HepG2 (cell line): ENCODE measurements at regions not wholly inside any gene's neighbourhood (a gene's known extent, or its start where the extent isn't known, plus 50 kb on each side); places are given as distances from the start of the nearest gene placed in this dataset.

Experiments
- ATAC-seq: fragments of 200-7000 bp; cut with Tn5 transposase; 3 replicates; pipeline ENCODE4 v1.9.1; 2020; ENCODE audit warnings: mild to moderate bottlenecking, moderate library complexity
- BruUV-seq: library from RNA; stranded (reverse); fragments of 400-500 nt; replicated peaks from 2 replicates; lab custom pipeline; 2021; lab: Mats Ljungman, UMichigan
- CTCF ChIA-PET: fragments of 300-600 bp; formaldehyde crosslinking; extraction: SDS; loops from one replicate; lab custom pipeline; 2021; ENCODE audit warnings: low total read pairs, inconsistent platforms, low intra/inter-chr PET ratio; lab: Yijun Ruan, JAX
- POLR2A ChIA-PET: fragments of 350-600 bp; sonication (Branson Sonifier 250); formaldehyde crosslinking; loops from one replicate; lab custom pipeline; 2020; ENCODE audit warnings: antibody characterized with exemption, inconsistent platforms; lab: Yijun Ruan, JAX
- DNase-seq: peaks from one replicate; pipeline ENCODE4 v3.0.0-alpha.2; 2015; ENCODE audit warnings: low spot score
- FAIRE-seq: peaks from 3 replicates; lab custom pipeline; 2011; peaks lifted over from hg19 to GRCh38; lab: Jason Lieb, UNC
- H2AFZ ChIP-seq: one replicate; pipeline ENCODE4 v1.6.1; 2011; ENCODE audit warnings: low read length, inconsistent platforms
- H3K27ac ChIP-seq: fragments of 300-600 bp; 3 replicates; pipeline ENCODE4 v1.8.0; 2011; ENCODE audit warnings: mixed run types, mild to moderate bottlenecking, mixed read lengths, low read length, inconsistent platforms; ENCODE audit not compliant: insufficient read depth; ENCODE audit errors: extremely low read length
- H3K27me3 ChIP-seq, 2 experiments: fragments of 200-600 bp in 1 of 2; 2 replicates in 1 of 2; 3 replicates in 1 of 2; pipeline versions ENCODE4 v1.6.0 to v1.8.0; 2011; ENCODE audit warnings: low read length in 2 of 2, mild to moderate bottlenecking in 2 of 2, moderate library complexity in 2 of 2, inconsistent platforms in 1 of 2; ENCODE audit not compliant: insufficient read depth in 2 of 2, control insufficient read depth in 1 of 2
- H3K36me3 ChIP-seq, 2 experiments: fragments of 200-600 bp in 1 of 2; replicated peaks in 1 of 2; 2 replicates in 1 of 2; 3 replicates in 1 of 2; pipeline versions ENCODE4 v1.5.1 to v1.8.0; 2011; ENCODE audit warnings: low read length in 2 of 2, inconsistent platforms in 1 of 2; ENCODE audit not compliant: insufficient read depth in 2 of 2, control insufficient read depth in 1 of 2
- H3K4me1 ChIP-seq: 2 replicates; pipeline ENCODE4 v1.5.1; 2012; ENCODE audit warnings: low read length, inconsistent platforms; ENCODE audit not compliant: insufficient read depth
- H3K4me2 ChIP-seq: 2 replicates; pipeline ENCODE4 v1.6.0; 2011; ENCODE audit warnings: low read depth, low read length, inconsistent platforms
- H3K4me3 ChIP-seq, 3 experiments: fragments of 200-600 bp in 1 of 3; sonication (generic), shearing (Covaris generic) in 1 of 3; replicated peaks in 1 of 3; 2 replicates each; pipeline ENCODE4 v1.5.1; 2011 to 2016; ENCODE audit warnings: low read length in 3 of 3, inconsistent platforms in 2 of 3, low read depth in 2 of 3, mild to moderate bottlenecking in 2 of 3, control low read depth in 1 of 3, mixed read lengths in 1 of 3; ENCODE audit not compliant: insufficient read depth in 1 of 3
- H3K79me2 ChIP-seq: one replicate; pipeline ENCODE4 v1.6.1; 2011; ENCODE audit warnings: low read length, inconsistent platforms; ENCODE audit not compliant: insufficient read depth
- H3K9ac ChIP-seq: 2 replicates; pipeline ENCODE4 v1.6.0; 2011; ENCODE audit warnings: mild to moderate bottlenecking, low read depth, low read length, inconsistent platforms; ENCODE audit not compliant: insufficient read depth
- H3K9me3 ChIP-seq: 2 replicates; pipeline ENCODE4 v1.5.1; 2012; ENCODE audit warnings: mild to moderate bottlenecking, low read length
- H4K20me1 ChIP-seq: 2 replicates; pipeline ENCODE4 v1.6.0; 2011; ENCODE audit warnings: inconsistent platforms, mild to moderate bottlenecking, low read length, moderate library complexity; ENCODE audit not compliant: insufficient read depth
- ATF7 ChIP-seq, 2 experiments: fragments of 450-650 bp in 1 of 2; sonication (generic) in 1 of 2; formaldehyde crosslinking in 1 of 2; IDR thresholded peaks; 2 replicates each; pipeline versions ENCODE4 v1.4.0 to v1.6.1; 2016 to 2020; ENCODE audit warnings: antibody characterized with exemption in 1 of 2, mild to moderate bottlenecking in 1 of 2, missing genetic modification reagents in 1 of 2
- CHD4 ChIP-seq: fragments of 200-600 bp; sonication (generic); IDR thresholded peaks from 2 replicates; pipeline ENCODE4 v1.7.0; 2017; ENCODE audit warnings: mild to moderate bottlenecking, low read length, borderline replicate concordance
- HDAC1 ChIP-seq: sonication (generic); formaldehyde crosslinking; IDR thresholded peaks from 2 replicates; pipeline ENCODE4 v1.5.1; 2020; ENCODE audit warnings: mild to moderate bottlenecking, missing genetic modification reagents
- PPARG ChIP-seq: conservative IDR thresholded peaks from 2 replicates; pipeline ENCODE4 v1.6.1; 2016; ENCODE audit warnings: missing biosample characterization, missing genetic modification reagents
- TBX3 ChIP-seq: fragments of 450-650 bp; IDR thresholded peaks from 2 replicates; pipeline ENCODE4 v1.6.1; 2017; ENCODE audit warnings: antibody characterized with exemption, mild to moderate bottlenecking, inconsistent platforms, borderline replicate concordance
- ZNF746 ChIP-seq: sonication (generic); formaldehyde crosslinking; IDR thresholded peaks from 2 replicates; pipeline ENCODE4 v1.8.0; 2022; ENCODE audit warnings: mild to moderate bottlenecking, missing genetic modification reagents
- ZNF839 ChIP-seq: sonication (generic); formaldehyde crosslinking; IDR thresholded peaks from 2 replicates; pipeline ENCODE4 v1.4.0; 2020; ENCODE audit warnings: missing genetic modification reagents, mild to moderate bottlenecking, borderline replicate concordance
- WGBS: methylation state at CpG from one replicate; pipeline ENCODE4 v1.1.6; 2017; ENCODE audit warnings: low lambda C conversion rate; 5-methylcytosine and 5-hydroxymethylcytosine counted together
- in situ Hi-C: cut with HindIII; loops from 2 replicates; pipeline ENCODE4 v1.10.0; 2017; ENCODE audit warnings: low pct_unique_long_range_greater_than_20kb; ENCODE audit not compliant: extremely low pct_ligation_motif_present
- intact Hi-C: fragments of 100-400 bp; cut with micrococcal nuclease; formaldehyde crosslinking; loops from one replicate; pipeline ENCODE4 v1.10.0; 2022; ENCODE audit not compliant: unreplicated experiment
- TF ChIP-seq, protein P1 (sequence below): IDR thresholded peaks from 2 replicates; pipeline ENCODE4 v1.6.1; 2018; ENCODE audit warnings: missing genetic modification reagents, mild to moderate bottlenecking, missing compliant biosample characterization
- TF ChIP-seq, protein P2 (sequence below): sonication (generic); formaldehyde crosslinking; IDR thresholded peaks from 2 replicates; pipeline ENCODE4 v1.4.0; 2020; ENCODE audit warnings: mild to moderate bottlenecking, missing genetic modification reagents
- TF ChIP-seq, protein P3 (sequence below): sonication (generic); formaldehyde crosslinking; IDR thresholded peaks from 2 replicates; pipeline ENCODE4 v1.5.0; 2020; ENCODE audit warnings: mild to moderate bottlenecking, missing genetic modification reagents, borderline replicate concordance
- TF ChIP-seq, protein P4 (sequence below): sonication (generic); formaldehyde crosslinking; IDR thresholded peaks from 2 replicates; pipeline ENCODE4 v1.5.0; 2020; ENCODE audit warnings: mild to moderate bottlenecking, missing genetic modification reagents

DNA sequence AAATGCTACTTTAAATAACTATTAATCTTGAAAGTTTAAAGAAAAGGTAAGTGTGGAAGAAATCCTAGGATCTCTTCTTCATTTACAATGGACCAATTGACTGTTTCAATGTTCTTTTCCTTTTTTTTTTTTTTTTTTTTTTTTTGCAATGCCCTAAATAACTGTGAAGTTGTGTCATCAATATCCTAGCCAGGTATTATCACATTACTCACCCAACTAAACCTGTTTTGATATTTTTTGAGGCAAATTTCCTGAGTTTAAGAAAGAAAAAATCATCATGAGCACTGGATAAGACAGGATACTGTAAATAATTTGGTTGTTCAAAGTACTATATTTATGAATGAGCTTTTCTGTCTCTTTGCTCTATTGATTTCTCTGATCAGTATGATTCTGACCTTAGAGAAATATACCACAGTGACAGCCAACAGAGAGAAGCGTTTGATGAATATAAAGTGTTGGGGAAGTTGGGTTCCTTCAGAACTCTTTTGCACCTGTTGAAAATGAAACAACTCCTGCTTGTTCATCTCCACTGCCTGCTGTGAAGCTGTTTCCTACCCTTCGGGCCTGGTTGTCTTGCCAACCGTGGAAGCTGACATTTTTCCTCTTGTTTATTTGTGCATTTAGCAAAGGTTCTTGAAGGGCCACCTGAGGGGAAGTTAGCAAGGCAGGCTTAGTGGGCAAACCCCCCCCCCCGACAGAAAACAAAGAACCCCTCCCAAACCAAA, 1220.5 kb upstream of the SLC10A2 start:
- POLR2A ChIA-PET = no interaction called here
- H3K4me1 ChIP-seq = no peaks in the 10 kb centered on the region
- H3K9me3 ChIP-seq = peaks cover 34% of the 10 kb centered on the region
- FAIRE-seq (no peak), DNase-seq (no peak), ATAC-seq (no peak)
- H3K9ac ChIP-seq = no peak overlapping the region
- no peaks in the 10 kb centered on the region for H3K27me3 ChIP-seq
- no peaks in the 10 kb centered on the region for H4K20me1 ChIP-seq
- H3K4me3 ChIP-seq = no peak overlapping the region
- H3K36me3 ChIP-seq = no peaks in the 10 kb centered on the region
- BruUV-seq = no TSS peak
- no peak overlapping the region for H2AFZ ChIP-seq
- no peaks in the 10 kb centered on the region for H3K79me2 ChIP-seq
- in situ Hi-C loops = no loop called here
- CTCF ChIA-PET = no interaction called here
- no peak overlapping the region for H3K4me2 ChIP-seq
- intact Hi-C loops = no loop called here
- WGBS = 3% methylated on average over 4 of the region's 4 CpGs
- no peak overlapping the region for H3K27ac ChIP-seq
- TF ChIP-seq, protein P1, sequence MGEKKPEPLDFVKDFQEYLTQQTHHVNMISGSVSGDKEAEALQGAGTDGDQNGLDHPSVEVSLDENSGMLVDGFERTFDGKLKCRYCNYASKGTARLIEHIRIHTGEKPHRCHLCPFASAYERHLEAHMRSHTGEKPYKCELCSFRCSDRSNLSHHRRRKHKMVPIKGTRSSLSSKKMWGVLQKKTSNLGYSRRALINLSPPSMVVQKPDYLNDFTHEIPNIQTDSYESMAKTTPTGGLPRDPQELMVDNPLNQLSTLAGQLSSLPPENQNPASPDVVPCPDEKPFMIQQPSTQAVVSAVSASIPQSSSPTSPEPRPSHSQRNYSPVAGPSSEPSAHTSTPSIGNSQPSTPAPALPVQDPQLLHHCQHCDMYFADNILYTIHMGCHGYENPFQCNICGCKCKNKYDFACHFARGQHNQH (CRISPR knock-in tag) = no peak
- TF ChIP-seq, protein P2, sequence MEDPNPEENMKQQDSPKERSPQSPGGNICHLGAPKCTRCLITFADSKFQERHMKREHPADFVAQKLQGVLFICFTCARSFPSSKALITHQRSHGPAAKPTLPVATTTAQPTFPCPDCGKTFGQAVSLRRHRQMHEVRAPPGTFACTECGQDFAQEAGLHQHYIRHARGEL (CRISPR knock-in tag) = no peak
- TF ChIP-seq, protein P3, sequence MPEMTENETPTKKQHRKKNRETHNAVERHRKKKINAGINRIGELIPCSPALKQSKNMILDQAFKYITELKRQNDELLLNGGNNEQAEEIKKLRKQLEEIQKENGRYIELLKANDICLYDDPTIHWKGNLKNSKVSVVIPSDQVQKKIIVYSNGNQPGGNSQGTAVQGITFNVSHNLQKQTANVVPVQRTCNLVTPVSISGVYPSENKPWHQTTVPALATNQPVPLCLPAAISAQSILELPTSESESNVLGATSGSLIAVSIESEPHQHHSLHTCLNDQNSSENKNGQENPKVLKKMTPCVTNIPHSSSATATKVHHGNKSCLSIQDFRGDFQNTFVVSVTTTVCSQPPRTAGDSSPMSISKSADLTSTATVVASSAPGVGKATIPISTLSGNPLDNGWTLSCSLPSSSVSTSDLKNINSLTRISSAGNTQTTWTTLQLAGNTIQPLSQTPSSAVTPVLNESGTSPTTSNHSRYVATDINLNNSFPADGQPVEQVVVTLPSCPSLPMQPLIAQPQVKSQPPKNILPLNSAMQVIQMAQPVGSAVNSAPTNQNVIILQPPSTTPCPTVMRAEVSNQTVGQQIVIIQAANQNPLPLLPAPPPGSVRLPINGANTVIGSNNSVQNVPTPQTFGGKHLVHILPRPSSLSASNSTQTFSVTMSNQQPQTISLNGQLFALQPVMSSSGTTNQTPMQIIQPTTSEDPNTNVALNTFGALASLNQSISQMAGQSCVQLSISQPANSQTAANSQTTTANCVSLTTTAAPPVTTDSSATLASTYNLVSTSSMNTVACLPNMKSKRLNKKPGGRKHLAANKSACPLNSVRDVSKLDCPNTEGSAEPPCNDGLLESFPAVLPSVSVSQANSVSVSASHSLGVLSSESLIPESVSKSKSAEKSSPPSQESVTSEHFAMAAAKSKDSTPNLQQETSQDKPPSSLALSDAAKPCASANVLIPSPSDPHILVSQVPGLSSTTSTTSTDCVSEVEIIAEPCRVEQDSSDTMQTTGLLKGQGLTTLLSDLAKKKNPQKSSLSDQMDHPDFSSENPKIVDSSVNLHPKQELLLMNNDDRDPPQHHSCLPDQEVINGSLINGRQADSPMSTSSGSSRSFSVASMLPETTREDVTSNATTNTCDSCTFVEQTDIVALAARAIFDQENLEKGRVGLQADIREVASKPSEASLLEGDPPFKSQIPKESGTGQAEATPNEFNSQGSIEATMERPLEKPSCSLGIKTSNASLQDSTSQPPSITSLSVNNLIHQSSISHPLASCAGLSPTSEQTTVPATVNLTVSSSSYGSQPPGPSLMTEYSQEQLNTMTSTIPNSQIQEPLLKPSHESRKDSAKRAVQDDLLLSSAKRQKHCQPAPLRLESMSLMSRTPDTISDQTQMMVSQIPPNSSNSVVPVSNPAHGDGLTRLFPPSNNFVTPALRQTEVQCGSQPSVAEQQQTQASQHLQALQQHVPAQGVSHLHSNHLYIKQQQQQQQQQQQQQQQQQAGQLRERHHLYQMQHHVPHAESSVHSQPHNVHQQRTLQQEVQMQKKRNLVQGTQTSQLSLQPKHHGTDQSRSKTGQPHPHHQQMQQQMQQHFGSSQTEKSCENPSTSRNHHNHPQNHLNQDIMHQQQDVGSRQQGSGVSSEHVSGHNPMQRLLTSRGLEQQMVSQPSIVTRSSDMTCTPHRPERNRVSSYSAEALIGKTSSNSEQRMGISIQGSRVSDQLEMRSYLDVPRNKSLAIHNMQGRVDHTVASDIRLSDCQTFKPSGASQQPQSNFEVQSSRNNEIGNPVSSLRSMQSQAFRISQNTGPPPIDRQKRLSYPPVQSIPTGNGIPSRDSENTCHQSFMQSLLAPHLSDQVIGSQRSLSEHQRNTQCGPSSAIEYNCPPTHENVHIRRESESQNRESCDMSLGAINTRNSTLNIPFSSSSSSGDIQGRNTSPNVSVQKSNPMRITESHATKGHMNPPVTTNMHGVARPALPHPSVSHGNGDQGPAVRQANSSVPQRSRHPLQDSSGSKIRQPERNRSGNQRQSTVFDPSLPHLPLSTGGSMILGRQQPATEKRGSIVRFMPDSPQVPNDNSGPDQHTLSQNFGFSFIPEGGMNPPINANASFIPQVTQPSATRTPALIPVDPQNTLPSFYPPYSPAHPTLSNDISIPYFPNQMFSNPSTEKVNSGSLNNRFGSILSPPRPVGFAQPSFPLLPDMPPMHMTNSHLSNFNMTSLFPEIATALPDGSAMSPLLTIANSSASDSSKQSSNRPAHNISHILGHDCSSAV (CRISPR knock-in tag) = no peak
- no peak for TF ChIP-seq PPARG
- no peak for TF ChIP-seq ZNF746
- TF ChIP-seq ZNF839 (CRISPR knock-in tag) = no peak
- TF ChIP-seq, protein P4, sequence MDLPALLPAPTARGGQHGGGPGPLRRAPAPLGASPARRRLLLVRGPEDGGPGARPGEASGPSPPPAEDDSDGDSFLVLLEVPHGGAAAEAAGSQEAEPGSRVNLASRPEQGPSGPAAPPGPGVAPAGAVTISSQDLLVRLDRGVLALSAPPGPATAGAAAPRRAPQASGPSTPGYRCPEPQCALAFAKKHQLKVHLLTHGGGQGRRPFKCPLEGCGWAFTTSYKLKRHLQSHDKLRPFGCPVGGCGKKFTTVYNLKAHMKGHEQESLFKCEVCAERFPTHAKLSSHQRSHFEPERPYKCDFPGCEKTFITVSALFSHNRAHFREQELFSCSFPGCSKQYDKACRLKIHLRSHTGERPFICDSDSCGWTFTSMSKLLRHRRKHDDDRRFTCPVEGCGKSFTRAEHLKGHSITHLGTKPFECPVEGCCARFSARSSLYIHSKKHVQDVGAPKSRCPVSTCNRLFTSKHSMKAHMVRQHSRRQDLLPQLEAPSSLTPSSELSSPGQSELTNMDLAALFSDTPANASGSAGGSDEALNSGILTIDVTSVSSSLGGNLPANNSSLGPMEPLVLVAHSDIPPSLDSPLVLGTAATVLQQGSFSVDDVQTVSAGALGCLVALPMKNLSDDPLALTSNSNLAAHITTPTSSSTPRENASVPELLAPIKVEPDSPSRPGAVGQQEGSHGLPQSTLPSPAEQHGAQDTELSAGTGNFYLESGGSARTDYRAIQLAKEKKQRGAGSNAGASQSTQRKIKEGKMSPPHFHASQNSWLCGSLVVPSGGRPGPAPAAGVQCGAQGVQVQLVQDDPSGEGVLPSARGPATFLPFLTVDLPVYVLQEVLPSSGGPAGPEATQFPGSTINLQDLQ (CRISPR knock-in tag) = no peak
- no peak for TF ChIP-seq ATF7 (IDR thresholded peaks at IDR 0.05)
- no peak for TF ChIP-seq ATF7 (CRISPR knock-in tag; IDR thresholded peaks at IDR 0.05)
- TF ChIP-seq HDAC1 = no peak
- no peak for TF ChIP-seq CHD4
- no peak for TF ChIP-seq TBX3
